Body of pancreas (tissue), 4 donors: ENCODE measurements at regions not wholly inside any gene's neighbourhood (a gene's known extent, or its start where the extent isn't known, plus 50 kb on each side); places are given as distances from the start of the nearest gene placed in this dataset.

Experiments
- ATAC-seq: fragments of 150-250 bp; one replicate; pipeline ENCODE4 v1.9.1; 2016
- DNase-seq, 4 donors: peaks; one replicate each; pipeline ENCODE4 v3.0.0-alpha.2; 2019
- H3K27ac ChIP-seq, 4 donors: fragments of 200-600 bp; sonication (generic); 1 replicate in 3 of 4; 2 replicates in 1 of 4; pipeline versions ENCODE4 v1.5.1 to v1.6.1; 2016 to 2019; ENCODE audit warnings: mild to moderate bottlenecking in 1 of 4, mixed read lengths in 1 of 4, moderate library complexity in 1 of 4
- H3K27me3 ChIP-seq, 2 donors: fragments of 200-600 bp; sonication (generic); one replicate each; pipeline ENCODE4 v1.6.0; 2016; ENCODE audit warnings: mild to moderate bottlenecking in 1 of 2
- H3K36me3 ChIP-seq, 2 donors: fragments of 200-600 bp; sonication (generic); replicated peaks in 1 of 2; 2 replicates each; pipeline ENCODE4 v1.5.1; 2016; ENCODE audit warnings: low read depth in 2 of 2; ENCODE audit not compliant: insufficient read depth in 1 of 2
- H3K4me1 ChIP-seq: fragments of 200-600 bp; sonication (generic); one replicate; pipeline ENCODE4 v1.6.0; 2016
- H3K4me3 ChIP-seq, 2 donors: fragments of 200-600 bp; sonication (generic); 1 replicate in 1 of 2; 2 replicates in 1 of 2; pipeline ENCODE4 v1.5.1; 2016 to 2019
- H3K9me3 ChIP-seq, 3 donors: fragments of 200-600 bp; sonication (generic); 1 replicate in 2 of 3; 2 replicates in 1 of 3; pipeline ENCODE4 v1.5.1; 2016
- POLR2A ChIP-seq, 3 donors: fragments of 450-650 bp; IDR thresholded peaks; one replicate each; pipeline ENCODE4 v1.6.1; 2016; ENCODE audit warnings: antibody characterized with exemption in 3 of 3, mild to moderate bottlenecking in 2 of 3
- WGBS, 2 donors: methylation state at CpG; one replicate each; pipeline ENCODE4 v1.1.5; 2017; 5-methylcytosine and 5-hydroxymethylcytosine counted together
- intact Hi-C: fragments of 100-400 bp; cut with DNase I; formaldehyde crosslinking; loops from one replicate; pipeline ENCODE4 v1.15.1; 2023
- TF ChIP-seq, protein P1 (sequence below), 7 experiments: fragments of 450-650 bp in 4 of 7; fragments of 200-600 bp in 3 of 7; sonication (generic) in 3 of 7; IDR thresholded peaks; one replicate each; pipeline ENCODE4 v1.5.1; 2016 to 2019; ENCODE audit warnings: antibody characterized with exemption in 7 of 7

DNA sequence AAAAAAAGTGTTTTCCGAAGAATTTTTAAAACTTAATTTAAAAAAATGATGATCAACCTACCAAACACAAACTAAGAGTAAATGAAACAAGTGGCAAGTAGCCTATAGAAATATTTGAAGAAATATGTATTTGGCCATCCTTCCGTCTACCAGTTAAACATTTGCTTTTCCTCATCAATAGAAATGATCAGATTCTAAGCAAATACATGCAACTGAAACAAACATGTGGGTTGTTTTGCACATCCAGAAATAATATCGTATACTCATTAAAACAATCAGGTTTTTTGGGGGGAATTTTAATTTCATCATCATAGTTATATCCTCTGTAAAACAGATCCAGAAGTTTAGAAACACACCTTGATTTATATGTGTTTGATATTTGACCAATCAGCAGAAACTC is 1011.7 kb downstream of the GATA3 start:
- intact Hi-C loops, result no loop called here
- Histone ChIP-seq H3K4me3 (no peak overlapping the region), H3K4me1 (no peaks in the 10 kb centered on the region), H3K9me3 (no peaks in the 10 kb centered on the region), H3K27ac (no peak overlapping the region), H3K36me3 (no peaks in the 10 kb centered on the region), H3K27me3 (no peaks in the 10 kb centered on the region)
- TF ChIP-seq, protein P1, sequence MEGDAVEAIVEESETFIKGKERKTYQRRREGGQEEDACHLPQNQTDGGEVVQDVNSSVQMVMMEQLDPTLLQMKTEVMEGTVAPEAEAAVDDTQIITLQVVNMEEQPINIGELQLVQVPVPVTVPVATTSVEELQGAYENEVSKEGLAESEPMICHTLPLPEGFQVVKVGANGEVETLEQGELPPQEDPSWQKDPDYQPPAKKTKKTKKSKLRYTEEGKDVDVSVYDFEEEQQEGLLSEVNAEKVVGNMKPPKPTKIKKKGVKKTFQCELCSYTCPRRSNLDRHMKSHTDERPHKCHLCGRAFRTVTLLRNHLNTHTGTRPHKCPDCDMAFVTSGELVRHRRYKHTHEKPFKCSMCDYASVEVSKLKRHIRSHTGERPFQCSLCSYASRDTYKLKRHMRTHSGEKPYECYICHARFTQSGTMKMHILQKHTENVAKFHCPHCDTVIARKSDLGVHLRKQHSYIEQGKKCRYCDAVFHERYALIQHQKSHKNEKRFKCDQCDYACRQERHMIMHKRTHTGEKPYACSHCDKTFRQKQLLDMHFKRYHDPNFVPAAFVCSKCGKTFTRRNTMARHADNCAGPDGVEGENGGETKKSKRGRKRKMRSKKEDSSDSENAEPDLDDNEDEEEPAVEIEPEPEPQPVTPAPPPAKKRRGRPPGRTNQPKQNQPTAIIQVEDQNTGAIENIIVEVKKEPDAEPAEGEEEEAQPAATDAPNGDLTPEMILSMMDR (IDR thresholded peaks at IDR 0.05), result no peak
- DNase-seq (no peak), ATAC-seq (no peak)
- 43 to 62% methylated on average over 3 of the region's 3 CpGs for WGBS, 2 donors

DNA sequence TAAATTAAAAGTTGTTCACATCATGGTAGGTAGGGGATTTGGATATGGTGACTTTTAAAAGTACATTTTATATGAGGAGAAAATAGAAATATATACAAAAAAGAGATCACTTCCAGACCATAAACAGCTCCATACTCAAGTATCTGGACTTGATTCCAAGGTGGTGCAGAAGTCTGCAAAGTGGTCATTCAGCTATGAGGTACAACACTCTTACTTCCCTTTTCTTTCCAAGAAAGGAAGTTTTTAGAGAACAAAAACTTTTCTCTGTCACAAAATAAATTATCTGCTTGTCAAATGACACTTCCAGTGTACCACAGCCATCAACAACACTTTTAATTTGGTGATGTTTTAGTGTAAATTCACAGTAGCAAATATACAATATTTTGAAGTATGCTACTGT is 1013.5 kb downstream of the GATA3 start:
- ATAC-seq (no peak), DNase-seq (no peak)
- no peaks in the 10 kb centered on the region for H3K27me3 ChIP-seq
- no peaks in the 10 kb centered on the region for H3K4me1 ChIP-seq
- intact Hi-C loops, result no loop called here
- H3K36me3 ChIP-seq, result no peaks in the 10 kb centered on the region
- TF ChIP-seq, protein P1 (IDR thresholded peaks at IDR 0.05), result no peak
- TF ChIP-seq POLR2A (IDR thresholded peaks at IDR 0.05), result no peak
- no peak overlapping the region for H3K27ac ChIP-seq
- no peaks in the 10 kb centered on the region for H3K9me3 ChIP-seq
- no peak overlapping the region for H3K4me3 ChIP-seq

DNA sequence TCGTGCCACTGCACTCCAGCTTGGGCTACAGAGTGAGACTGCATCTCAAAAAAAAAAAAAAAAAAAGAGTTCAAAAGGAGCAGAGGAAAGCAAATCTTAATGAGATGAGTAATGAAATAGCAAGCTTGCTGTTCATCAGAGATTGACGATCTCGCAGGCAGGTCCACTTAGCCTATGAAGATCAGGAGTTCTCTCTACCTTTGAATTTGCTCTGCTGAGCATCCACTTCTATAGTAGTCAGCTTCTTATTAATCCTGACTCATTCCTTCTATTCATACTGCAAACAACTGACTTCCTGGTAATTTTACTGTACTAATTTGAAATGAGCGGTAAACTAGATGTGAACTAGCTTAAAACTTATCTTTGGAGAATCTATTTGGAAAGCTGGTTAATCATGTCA is 1014.6 kb downstream of the GATA3 start:
- Histone ChIP-seq H3K9me3 (no peaks in the 10 kb centered on the region), H3K4me3 (no peak overlapping the region), H3K4me1 (no peaks in the 10 kb centered on the region), H3K36me3 (no peaks in the 10 kb centered on the region), H3K27ac (no peak overlapping the region), H3K27me3 (no peaks in the 10 kb centered on the region)
- intact Hi-C loops, result no loop called here
- DNase-seq (no peak), ATAC-seq (no peak)
- 78 to 84% methylated on average over 4 of the region's 4 CpGs for WGBS, 2 donors
- TF ChIP-seq, protein P1 (IDR thresholded peaks at IDR 0.05), result no peak
- no peak for TF ChIP-seq POLR2A (IDR thresholded peaks at IDR 0.05)

DNA sequence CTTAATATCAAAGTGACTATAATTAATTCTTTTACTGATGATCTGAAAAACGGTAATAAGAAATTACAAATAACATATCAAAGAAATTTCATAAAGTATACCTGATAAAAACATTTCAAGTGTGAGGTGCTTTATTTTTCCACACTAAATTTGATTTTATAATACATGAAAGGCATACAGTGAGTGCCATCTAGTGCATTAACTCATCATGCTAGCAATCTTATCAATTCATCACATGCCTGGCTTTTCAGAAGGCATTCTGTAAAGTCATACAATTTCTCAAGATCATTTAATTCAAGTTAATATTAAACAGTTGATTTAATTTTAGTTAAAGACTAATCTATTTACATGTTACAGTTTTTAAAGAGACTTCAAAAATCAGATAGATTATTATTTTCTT is 1020.9 kb downstream of the GATA3 start:
- H3K9me3 ChIP-seq, result no peaks in the 10 kb centered on the region
- no peaks in the 10 kb centered on the region for H3K27me3 ChIP-seq
- H3K36me3 ChIP-seq, result no peaks in the 10 kb centered on the region
- no peak overlapping the region for H3K27ac ChIP-seq
- H3K4me3 ChIP-seq, result no peak overlapping the region
- no peak for DNase-seq
- WGBS, 2 donors, result 29 to 45% methylated on average over 1 of the region's 1 CpG
- H3K4me1 ChIP-seq, result no peaks in the 10 kb centered on the region
- TF ChIP-seq, protein P1 (IDR thresholded peaks at IDR 0.05), result no peak
- TF ChIP-seq POLR2A (IDR thresholded peaks at IDR 0.05), result no peak
- intact Hi-C loops, result no loop called here
- ATAC-seq, result no peak

DNA sequence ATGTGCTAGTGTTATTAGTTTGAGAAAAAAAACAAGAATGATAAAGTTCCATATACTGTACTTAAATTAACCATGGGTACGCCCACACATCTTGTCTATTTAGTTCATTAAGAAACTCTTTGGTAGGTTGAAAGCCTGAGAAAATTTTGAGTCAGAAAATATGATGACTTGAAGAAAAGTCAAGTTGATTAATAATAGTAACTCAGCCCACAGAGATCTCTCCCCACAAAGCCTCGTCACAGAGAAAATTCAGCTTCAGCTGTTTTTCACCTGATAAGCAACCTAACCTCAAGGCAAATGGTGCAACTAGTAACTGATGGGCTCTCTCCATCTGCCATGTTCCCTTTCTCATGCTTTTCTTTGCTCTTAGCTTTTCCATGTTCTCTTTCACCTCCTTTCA is 1021.6 kb downstream of the GATA3 start:
- TF ChIP-seq, protein P1 (IDR thresholded peaks at IDR 0.05), result no peak
- TF ChIP-seq POLR2A (IDR thresholded peaks at IDR 0.05), result no peak
- ATAC-seq (no peak), DNase-seq (no peak)
- 42 to 47% methylated on average over 2 of the region's 2 CpGs for WGBS, 2 donors
- Histone ChIP-seq H3K27me3 (no peaks in the 10 kb centered on the region), H3K4me3 (no peak overlapping the region), H3K4me1 (no peaks in the 10 kb centered on the region), H3K9me3 (no peaks in the 10 kb centered on the region), H3K36me3 (no peaks in the 10 kb centered on the region), H3K27ac (no peak overlapping the region)
- intact Hi-C loops, result no loop called here
